NCI-H1436 (cell line): ENCODE measurements at regions not wholly inside any gene's neighbourhood (a gene's known extent, or its start where the extent isn't known, plus 50 kb on each side); places are given as distances from the start of the nearest gene placed in this dataset.

Source experiments
- DNase-seq: peaks from one replicate; lab custom pipeline; 2025; lab: John Stamatoyannopoulos, UW

DNA sequence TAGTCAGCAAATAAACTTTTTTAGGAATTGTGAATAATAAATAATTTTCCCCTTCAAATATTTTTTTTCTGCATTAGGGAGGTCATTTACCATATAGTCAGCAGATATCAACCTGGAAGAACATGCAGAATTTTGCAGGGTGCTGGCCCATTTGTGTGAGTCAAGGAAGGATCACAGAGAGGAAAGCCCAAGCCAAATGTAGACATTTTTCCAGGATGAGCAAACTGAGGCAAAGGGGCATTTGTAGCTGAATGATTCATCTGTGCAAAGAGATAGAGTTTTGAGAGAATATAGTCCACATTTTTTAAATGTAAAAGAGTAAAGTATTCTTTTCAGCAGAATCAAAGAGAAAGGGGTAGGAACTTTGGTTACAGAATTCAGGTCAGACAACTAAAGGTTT, 555.5 kb upstream of the MARCKS start:
- no peak for DNase-seq

GRCh38 chr6:113304116-113304515, 553.0 kb upstream of the MARCKS start:
- DNase-seq = no peak

DNA sequence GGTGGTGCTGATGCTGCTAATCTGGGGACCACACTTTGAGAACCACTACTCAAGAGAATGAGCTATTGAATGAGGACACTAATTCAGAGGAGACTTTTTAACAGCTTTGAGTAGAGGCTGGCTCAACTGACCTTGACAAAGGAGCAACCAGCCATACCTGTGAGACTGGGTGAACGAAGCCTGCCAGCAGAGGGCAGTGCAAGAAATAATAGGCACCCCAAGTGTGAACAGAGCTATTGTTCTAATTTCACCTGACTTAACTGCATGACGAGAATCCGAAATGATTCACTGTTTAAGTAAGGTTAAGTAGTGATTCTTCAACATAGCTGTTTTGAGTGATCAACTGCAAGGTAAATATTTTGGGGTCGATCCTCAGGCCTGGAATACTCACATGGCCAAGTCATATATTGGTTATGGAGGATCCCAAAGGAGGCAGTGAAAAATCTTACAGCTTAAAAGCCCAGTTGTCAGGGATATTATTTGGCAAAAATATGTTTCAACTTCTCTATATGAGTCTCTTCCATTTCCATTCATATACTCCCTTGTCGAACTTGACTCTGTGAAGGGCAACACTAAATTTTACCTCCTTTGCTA, 550.5 kb upstream of the MARCKS start:
- peak; percentile 15 for DNase-seq

DNA sequence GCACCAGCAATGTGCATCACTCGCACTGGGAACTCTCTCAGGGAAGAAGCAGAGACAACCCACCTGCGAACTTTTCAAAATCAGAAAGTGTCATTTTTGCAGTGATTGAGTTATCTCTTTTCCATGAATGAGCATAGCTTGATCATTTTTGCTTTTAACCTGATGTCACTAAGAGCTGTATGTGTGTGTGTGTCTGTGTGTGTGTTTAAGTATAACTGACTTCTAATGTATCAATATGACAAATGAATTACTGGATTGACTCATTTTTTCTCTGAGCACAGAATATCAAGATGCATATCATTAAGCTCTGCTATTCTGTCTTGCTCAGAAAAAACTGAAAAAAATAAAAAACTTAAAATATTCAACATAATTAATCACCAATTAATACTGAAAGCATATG, 548.9 kb upstream of the MARCKS start:
- no peak for DNase-seq

DNA sequence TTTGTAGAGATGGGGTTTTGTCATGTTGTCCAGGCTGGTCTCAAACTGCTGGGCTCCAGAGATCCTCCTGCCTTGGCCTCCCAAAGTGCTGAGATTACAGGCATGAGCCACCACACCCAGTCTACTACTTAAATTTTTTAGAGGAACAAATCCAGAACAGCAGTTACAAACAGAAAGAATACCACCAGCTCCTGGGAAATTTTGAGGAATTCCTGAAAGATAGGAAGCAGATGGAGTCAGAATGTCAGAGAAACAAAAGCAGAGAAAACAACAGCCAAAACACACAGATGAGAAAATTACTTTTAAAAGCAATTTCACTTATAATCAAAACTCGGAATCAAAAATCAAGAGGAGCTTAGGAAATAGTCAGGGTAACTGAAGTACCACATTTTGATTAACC, 543.3 kb upstream of the MARCKS start:
- no peak for DNase-seq

- DNase-seq = no peak
These were observed 542.0 kb upstream of the MARCKS start for GRCh38 chr6:113315165-113315564.

DNA sequence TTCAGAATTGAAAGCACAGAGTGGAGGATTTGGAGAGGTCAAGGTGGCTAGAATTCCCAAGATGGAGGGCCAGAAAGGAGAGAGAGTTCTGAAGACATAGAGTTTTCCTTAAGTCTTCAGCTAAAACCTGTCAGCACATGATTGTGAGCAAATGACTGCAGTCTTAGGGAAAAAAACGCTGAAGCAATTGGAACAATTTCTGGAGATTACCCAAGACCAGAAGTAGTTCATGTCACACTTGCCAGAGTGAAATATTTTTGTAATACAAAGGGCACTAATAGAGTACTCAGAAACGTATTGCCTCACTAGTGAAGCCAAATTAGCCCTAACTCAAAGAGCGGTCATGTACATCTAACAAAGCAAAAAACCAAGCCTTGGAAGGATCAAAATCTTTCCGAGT, 541.3 kb upstream of the MARCKS start:
- DNase-seq = no peak

DNA sequence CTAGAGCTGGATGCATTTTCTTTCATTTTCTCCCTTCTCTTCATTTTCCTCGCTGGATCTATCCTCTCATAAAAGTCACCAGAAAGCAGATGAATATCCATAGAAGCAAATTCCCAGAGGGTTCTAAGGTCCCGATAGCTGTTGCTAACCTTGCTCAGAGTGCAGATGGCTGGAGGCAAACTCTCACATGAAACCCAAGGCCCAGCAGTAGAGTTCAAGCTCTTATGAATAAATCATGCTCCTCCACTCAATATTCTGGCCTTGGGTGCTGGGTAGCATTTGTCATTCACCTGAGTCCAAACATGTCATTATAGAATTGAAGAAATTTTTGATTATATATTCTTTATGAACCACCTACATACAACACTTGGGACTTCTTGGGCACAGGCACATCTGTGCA, 539.7 kb upstream of the MARCKS start:
- no peak for DNase-seq

GRCh38 chr6:113317891-113318574, 539.1 kb upstream of the MARCKS start:
- peak; percentile 46 for DNase-seq

GRCh38 chr6:113318575-113318917, 538.6 kb upstream of the MARCKS start:
- peak; percentile 41 for DNase-seq

GRCh38 chr6:113320653-113321052, 536.5 kb upstream of the MARCKS start:
- no peak for DNase-seq

DNA sequence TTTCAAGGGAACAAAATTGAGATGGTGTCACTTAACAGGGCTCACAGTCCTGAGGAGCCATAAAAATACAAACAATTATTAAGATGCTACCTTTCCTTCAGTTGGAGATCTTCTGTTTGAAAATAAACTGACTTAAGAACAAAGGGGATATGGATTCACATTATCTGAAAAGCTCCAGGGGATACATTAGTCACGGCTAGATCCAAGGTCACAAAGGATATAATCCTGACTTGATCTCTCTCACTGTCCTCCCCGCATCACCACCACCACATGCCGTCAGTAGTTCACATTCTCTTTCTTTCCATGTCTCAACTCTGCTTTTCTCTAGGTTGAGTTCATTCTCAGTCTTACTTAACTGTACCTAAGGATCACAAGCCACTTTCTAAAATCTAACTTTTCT, 530.4 kb upstream of the MARCKS start:
- DNase-seq = no peak

GRCh38 chr6:113328886-113329381, 528.2 kb upstream of the MARCKS start:
- no peak for DNase-seq

GRCh38 chr6:113329942-113330635, 527.1 kb upstream of the MARCKS start:
- no peak for DNase-seq

GRCh38 chr6:113330636-113330946, 526.6 kb upstream of the MARCKS start:
- no peak for DNase-seq

GRCh38 chr6:113331021-113331420, 526.1 kb upstream of the MARCKS start:
- no peak for DNase-seq

DNA sequence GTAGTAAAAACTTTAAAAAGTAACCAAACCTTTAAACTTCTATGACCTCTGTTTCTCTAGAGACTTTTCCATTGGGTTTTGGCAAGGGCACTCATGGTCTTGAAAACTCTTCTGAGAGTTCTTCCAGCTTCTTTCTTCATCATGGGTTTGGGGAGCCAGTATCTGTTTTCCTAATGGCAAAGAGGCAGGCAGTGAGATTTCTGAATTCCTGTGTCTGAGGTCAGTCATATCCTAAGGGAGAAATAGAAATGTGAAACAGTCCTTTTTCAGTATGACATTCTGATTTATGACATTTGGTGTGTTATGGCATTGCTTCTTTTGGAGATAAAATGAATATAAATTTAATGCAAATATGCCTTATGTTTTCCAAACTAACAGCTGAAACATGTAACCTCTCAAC, 518.5 kb upstream of the MARCKS start:
- DNase-seq = no peak

GRCh38 chr6:113339209-113339608, 517.9 kb upstream of the MARCKS start:
- no peak for DNase-seq

DNA sequence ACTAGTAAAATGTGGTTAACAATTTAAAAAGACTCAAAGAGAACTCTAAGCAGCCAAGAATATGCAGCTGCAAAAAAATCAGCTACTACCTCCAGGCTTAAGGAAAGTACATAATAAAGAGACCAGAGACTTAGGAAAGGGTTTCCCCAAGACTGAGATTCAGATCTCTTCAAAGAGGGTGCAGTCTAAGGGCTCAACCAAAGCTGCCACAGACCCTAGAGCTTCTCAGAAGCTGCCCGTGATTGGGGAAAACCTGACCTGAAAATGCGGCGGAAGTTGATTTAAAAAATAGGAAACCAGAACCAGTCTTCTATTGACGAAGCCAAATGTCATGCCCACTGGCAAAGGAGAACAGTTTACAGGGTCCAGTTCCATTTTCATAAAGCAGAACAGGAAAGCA, 516.8 kb upstream of the MARCKS start:
- no peak for DNase-seq

- DNase-seq = no peak
These were observed 513.2 kb upstream of the MARCKS start for GRCh38 chr6:113343940-113344339.

DNA sequence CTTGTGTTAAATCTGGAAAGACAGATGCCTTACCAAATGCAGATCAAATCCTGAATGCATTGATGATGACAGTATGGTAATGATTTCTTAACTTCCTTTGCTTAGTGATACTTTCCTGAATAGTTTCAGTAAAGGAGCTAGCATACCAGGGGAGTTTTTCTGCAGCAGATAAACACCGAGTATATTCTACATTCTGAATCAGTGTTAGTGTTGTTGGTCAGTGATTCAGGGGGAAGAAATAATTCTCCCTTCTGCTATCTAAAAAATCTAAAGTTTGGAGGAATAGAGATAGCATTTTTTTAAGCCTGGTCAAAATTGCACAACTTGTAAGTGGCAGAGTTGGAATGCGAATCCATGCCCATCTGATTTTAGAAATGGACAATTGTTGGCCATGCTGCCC, 512.2 kb upstream of the MARCKS start:
- DNase-seq = no peak

DNA sequence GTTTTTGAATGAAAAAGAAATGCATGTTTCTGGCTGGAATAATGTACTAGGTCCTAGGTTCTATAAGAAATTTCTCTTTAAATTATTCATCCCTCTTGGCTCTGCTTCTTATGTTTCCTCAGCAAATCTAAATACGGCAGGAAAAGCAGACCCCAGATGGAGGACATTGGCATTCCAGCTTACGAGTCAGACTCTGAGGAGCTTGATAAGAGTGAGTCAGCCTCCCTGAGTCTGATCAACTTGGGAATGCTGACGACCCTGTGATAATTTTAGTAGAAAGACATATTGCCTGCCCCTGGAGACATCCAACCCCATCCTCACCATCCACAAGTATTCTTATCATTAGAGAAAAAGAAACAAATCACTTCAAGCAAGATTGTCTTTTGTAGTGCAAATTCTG, 509.7 kb upstream of the MARCKS start:
- no peak for DNase-seq

DNA sequence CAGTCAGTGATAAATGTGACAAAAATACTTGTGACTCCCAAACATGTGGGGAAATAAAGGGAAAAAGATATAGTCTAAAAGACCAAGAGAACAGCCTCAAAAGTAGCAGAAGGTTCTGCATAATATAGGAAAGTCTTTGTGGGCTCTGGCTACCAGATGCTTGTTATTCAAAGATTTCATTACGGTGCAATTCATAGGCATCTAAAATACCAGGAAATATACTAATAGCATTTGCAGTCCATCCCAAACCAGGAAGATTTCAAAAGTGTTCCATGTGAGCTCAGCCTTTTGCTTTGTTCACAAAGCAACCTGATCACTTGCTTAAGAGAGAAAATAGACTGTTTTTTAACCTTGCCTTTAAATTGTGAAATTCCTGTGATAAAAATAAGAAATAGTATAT, 506.7 kb upstream of the MARCKS start:
- no peak for DNase-seq
